HG03460 (cell line): ENCODE measurements at regions not wholly inside any gene's neighbourhood (a gene's known extent, or its start where the extent isn't known, plus 50 kb on each side); places are given as distances from the start of the nearest gene placed in this dataset.
A peak's percentile ranks its signal among the peaks of the same experiment; 100 is the strongest.

Source experiments
- ATAC-seq: cut with Tn5 transposase; IDR thresholded peaks from one replicate; pipeline ENCODE4 v1.9.1; 2021; ENCODE audit not compliant: unreplicated experiment

DNA sequence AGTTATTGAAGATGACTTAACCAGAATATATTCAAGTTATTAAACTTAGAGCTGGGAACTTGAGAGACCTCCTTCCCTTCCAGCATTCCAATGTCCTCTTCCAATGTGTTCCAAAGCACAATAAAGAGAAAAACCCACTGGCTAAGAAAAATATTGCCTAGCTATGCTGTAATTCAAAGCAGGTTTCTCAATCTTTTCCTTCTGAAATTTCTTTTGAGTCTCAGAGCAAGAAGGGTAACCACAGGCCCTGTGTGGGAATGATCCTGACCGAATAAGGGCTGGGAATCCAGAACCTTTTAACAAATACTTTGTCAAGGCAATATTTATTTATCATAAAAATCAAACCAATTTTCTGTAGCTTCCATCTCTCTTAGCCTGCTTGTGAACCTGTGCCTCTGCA, 150.7 kb upstream of the SFRP2 start:
- ATAC-seq: no peak

GRCh38 chr4:153938994-153939393, 150.1 kb upstream of the SFRP2 start:
- no peak for ATAC-seq

DNA sequence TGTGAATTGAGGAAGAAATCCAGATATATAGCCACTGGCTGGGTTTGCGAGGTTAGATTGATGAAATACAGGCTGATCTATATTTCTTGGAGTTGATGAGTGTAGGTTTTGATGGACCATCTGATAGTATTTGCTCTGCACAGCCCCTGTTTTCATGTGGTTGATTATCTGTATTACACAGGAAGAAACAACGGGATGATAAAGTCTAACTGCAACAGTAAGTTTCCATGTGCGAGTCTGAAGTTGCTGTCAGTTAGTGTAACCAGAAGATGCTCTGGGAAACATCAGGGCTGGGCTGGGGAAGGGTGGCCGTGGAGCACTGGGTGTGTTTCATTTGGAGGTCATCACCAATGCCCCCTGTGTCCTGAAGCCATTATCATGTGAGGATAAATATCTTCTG, 148.4 kb upstream of the SFRP2 start:
- ATAC-seq: no peak

GRCh38 chr4:153936121-153936520, 147.2 kb upstream of the SFRP2 start:
- no peak for ATAC-seq

DNA sequence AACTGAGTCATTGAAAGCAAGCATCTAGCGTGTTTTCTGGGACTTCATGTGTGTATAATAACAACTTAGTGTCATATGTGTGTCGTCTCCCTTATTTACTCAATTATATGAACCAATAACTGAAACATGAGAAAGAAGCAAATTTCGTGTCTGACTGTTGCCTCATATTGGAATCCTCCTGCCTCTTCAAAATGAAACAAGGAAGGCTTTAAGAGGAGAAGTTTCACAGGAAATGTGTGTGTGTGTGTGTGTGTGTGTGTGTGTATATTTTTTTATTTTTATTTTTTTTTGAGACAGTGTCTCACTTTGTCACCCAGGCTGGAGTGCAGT, 145.8 kb upstream of the SFRP2 start:
- no peak for ATAC-seq

DNA sequence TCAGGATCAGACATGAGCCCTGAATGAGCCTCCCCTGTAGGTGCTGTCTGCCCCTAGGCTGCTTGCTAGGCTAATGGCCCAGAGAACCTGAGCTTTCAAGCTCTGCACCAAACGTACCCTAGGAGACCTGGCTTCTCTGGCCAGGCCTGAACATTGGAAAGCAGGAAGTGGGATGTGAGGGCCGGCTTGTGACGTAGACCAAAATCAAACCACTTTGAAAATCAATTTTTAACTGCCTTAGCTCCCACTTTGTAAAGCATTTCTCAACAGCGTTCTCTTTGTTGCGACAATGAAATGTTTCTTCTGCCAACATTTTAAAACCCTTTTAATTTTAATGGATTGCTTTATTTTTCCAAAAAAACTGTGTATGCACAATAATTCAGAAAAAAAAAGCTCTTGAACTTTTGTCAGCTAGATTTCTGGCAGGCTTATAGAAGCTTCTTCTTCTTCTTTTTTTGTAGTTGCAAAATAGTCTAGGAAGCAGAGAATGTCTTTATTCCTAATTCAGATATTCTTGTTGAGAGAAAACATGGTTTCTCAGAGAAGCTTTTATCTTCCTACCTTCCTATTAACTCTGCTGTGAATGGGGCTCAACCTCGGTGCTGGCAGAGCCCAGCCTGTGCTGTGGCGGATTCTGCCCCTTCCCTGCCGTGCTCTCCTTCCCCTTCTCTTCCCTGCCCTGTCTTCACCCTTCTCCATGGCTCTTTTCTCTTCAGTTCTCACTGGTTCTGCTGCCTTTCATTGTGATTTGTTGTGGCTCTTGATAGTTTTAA, 145.2 kb upstream of the SFRP2 start:
- ATAC-seq: no peak

- no peak for ATAC-seq
Observed at GRCh38 chr4:153931804-153932203, 142.9 kb upstream of the SFRP2 start.

DNA sequence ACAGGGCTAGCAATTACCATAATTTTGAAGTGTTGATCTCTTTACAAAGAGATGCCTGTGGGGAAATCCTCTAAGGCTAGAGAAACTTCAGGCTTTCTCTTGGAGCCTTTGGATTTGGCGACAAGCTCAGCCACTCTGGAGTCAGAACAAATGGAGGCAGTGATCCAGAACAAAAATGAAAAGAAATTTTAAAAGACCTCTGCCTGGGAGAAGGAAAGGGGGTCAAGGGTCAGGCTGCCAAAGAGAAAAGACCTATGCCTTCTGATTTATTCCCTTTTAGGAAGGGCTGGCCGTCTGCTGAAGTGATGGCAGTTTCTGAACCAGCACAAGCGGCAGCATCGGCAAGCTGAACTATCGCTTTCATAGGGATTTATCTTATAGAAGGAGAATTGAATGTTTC, 140.8 kb upstream of the SFRP2 start:
- no peak for ATAC-seq

DNA sequence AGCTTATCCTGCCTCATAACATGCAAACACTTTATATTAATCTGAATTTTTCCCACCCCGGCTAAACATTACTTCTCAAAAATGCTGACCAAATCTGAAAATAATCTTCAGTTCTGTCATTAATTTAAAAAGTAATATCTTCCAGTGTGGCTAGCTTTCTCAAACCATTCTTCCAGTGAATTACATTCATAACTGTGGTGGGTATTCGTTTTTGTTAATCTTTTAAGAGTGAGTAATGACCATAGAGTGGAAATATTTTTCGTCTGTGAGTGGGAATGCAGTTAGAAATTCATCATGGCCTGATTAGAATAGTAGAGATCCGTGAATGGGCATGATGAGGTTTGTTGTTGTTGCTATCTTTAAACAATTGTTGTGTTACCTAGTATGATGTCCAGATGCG, 138.6 kb upstream of the SFRP2 start:
- ATAC-seq: no peak

- ATAC-seq: no peak
Observed at GRCh38 chr4:153922148-153922547, 133.3 kb upstream of the SFRP2 start.

DNA sequence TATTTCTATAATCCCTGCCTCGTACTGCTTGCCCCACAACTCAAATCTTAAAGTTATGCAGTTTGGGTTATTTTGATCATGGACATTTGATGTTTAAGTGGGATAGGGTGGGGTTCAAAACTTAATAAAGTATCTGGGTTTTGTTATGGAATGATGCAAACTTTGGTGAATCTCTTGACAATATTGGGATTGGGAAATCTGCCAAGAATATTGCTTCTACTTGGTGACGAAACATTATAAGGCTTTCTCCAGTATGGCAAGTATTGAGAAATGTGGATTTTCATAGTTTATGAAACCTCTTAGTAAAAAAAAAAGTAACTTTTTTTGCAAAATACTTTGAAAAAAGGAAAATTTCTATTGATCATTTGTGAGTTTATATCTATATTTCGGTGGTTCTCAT, 130.8 kb upstream of the SFRP2 start:
- ATAC-seq: no peak

- peak; percentile 96 for ATAC-seq
Observed at GRCh38 chr4:153916273-153916755, 127.4 kb upstream of the SFRP2 start.

DNA sequence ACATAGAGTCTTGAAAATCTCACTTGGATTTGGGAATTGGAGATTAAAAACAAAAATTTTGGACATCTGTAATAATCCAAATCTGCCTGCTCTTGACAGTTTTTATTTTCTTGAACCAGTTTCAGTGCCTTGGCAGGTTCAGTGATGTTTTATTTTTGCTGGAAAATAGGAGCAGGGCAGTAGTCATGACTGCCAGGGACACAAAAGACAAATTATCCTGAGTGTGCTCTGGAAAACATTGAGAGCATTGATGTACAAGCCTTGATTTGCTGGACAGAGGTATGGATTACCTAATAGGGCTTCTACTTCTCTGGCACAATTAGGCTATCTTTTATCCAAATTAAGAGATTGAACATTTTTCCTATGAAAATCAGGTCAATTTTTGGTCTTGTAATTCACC, 123.4 kb upstream of the SFRP2 start:
- ATAC-seq: no peak

- no peak for ATAC-seq
Observed at GRCh38 chr4:153909672-153910071, 120.8 kb upstream of the SFRP2 start.

- no peak for ATAC-seq
Observed at GRCh38 chr4:153906231-153906630, 117.3 kb upstream of the SFRP2 start.

- ATAC-seq: no peak
Observed at GRCh38 chr4:153905231-153905630, 116.3 kb upstream of the SFRP2 start.

GRCh38 chr4:153904011-153904410, 115.1 kb upstream of the SFRP2 start:
- ATAC-seq: no peak

DNA sequence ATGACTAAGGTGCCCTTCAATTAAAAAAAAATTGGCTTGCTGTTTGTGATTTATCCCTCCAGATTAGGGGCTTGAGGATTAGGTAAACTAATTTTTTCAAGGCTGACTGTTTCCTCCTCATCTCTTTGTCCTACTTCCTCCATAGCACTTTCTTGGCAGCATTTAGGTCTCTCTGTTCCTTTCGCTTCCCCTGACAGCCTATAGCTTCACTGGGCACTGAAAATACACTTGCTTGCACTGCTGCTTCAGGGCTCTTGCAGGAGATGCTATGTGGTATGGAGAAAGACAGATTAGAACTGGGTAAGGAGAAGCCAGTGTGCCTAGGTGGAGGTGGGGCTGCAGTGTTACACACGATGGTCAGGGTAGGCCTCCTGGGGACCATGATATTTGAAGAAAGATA, 112.3 kb upstream of the SFRP2 start:
- ATAC-seq: no peak

- ATAC-seq: no peak
Observed at GRCh38 chr4:153900426-153900825, 111.5 kb upstream of the SFRP2 start.

GRCh38 chr4:153890761-153891160, 101.9 kb upstream of the SFRP2 start:
- ATAC-seq: no peak

GRCh38 chr4:153887217-153887616, 98.3 kb upstream of the SFRP2 start:
- ATAC-seq: no peak

GRCh38 chr4:153884325-153884724, 95.4 kb upstream of the SFRP2 start:
- no peak for ATAC-seq

- ATAC-seq: no peak
Observed at GRCh38 chr4:153880983-153881382, 92.1 kb upstream of the SFRP2 start.
